GM12873 (cell line): ENCODE measurements at regions not wholly inside any gene's neighbourhood (a gene's known extent, or its start where the extent isn't known, plus 50 kb on each side); places are given as distances from the start of the nearest gene placed in this dataset.

Experiments
- CTCF ChIP-seq: IDR thresholded peaks from 2 replicates; pipeline ENCODE4 v1.5.1; 2012; ENCODE audit warnings: low read depth, mild to moderate bottlenecking, moderate library complexity, low read length, control low read depth; ENCODE audit not compliant: insufficient read depth; ENCODE audit errors: missing control alignments

- no peak for TF ChIP-seq CTCF
Measured at GRCh38 chr11:93959663-93960062, 61.5 kb upstream of the HEPHL1 start.

- TF ChIP-seq CTCF = no peak
Measured at GRCh38 chr11:93963072-93963471, 58.1 kb upstream of the HEPHL1 start.

GRCh38 chr11:93967258-93967657 lies 53.9 kb upstream of the HEPHL1 start:
- TF ChIP-seq CTCF = no peak

GRCh38 chr11:93967944-93968343 lies 53.2 kb upstream of the HEPHL1 start:
- TF ChIP-seq CTCF = no peak

- TF ChIP-seq CTCF = no peak
Measured at GRCh38 chr11:93969925-93970922, 50.9 kb upstream of the HEPHL1 start.
